Neural crest cell (in vitro differentiated cells): ENCODE measurements at regions not wholly inside any gene's neighbourhood (a gene's known extent, or its start where the extent isn't known, plus 50 kb on each side); places are given as distances from the start of the nearest gene placed in this dataset.

Source experiments
- DNase-seq: peaks from one replicate; pipeline ENCODE4 v3.0.0; 2021; ENCODE audit warnings: low read depth, mixed read lengths, low spot score
- H3K27ac Mint-ChIP-seq: one replicate; pipeline ENCODE4 v1.8.0; 2021; ENCODE audit warnings: mild to moderate bottlenecking, mixed read lengths; ENCODE audit not compliant: unreplicated experiment
- H3K27me3 Mint-ChIP-seq: 2 replicates; pipeline ENCODE4 v1.8.0; 2021; ENCODE audit warnings: low read depth, mild to moderate bottlenecking, mixed read lengths
- H3K36me3 Mint-ChIP-seq: 2 replicates; pipeline ENCODE4 v1.8.0; 2021; ENCODE audit warnings: low read depth, mild to moderate bottlenecking, mixed read lengths
- H3K4me1 Mint-ChIP-seq: 2 replicates; pipeline ENCODE4 v1.8.0; 2021; ENCODE audit warnings: mixed read lengths
- H3K4me3 Mint-ChIP-seq: one replicate; pipeline ENCODE4 v1.8.0; 2021; ENCODE audit warnings: mild to moderate bottlenecking, mixed read lengths
- H3K9me3 Mint-ChIP-seq: 2 replicates; pipeline ENCODE4 v1.8.0; 2021; ENCODE audit warnings: mixed read lengths
- CTCF ChIP-seq: fragments of 200-600 bp; sonication (generic); conservative IDR thresholded peaks from 2 replicates; pipeline ENCODE4 v1.5.0; 2021; ENCODE audit warnings: antibody characterized with exemption, mild to moderate bottlenecking

DNA sequence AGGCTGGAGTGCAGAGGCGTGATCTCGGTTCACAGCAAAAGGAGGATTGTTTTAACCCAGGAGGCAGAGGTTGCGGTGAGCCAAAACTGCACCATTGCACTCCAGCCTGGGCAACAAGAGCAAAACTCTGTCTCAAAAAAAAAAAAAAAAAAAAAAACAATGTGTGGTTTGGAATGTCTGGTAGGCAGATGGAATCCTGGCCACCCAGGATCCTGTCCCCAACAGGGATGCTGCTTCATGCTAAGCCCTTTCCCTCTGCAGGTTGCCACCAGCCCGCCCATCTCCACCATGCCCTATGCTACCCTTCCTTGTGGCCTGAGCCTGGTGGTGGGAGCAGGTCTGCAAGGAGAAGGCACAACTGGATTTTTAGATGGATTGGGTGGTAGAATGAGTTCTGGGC is 129.7 kb upstream of the HAND1 start:
- no peaks in the 10 kb centered on the region for H3K36me3 Mint-ChIP-seq
- TF ChIP-seq CTCF: no peak
- no peak for DNase-seq
- peaks cover 92% of the 10 kb centered on the region for H3K27me3 Mint-ChIP-seq
- H3K9me3 Mint-ChIP-seq: no peaks in the 10 kb centered on the region
- H3K4me3 Mint-ChIP-seq: no peak overlapping the region
- peaks cover 9% of the 10 kb centered on the region for H3K4me1 Mint-ChIP-seq
- H3K27ac Mint-ChIP-seq: no peak overlapping the region

DNA sequence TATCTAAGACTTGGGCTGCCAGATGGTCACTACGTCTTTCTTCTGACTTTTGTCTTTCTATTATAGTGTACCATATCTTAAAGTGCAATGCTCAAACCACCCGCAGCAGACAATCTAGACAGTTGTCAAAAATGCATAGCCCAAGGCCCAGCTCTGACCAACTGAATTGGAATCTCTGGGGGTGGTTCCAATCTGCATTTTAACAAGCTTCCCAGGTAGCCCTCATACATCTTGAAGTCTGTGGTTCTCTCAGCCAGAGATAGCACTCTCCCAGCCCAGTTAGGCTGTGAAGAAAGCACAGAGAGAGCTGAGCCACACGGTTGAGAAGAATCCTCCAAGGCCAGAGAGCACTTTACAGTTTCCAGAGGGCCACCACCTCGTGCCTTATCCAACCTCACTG is 128.2 kb upstream of the HAND1 start:
- Mint-ChIP-seq H3K4me1 (peaks cover 3% of the 10 kb centered on the region), H3K36me3 (no peaks in the 10 kb centered on the region), H3K27ac (no peak overlapping the region), H3K27me3 (peaks cover 89% of the 10 kb centered on the region), H3K4me3 (no peak overlapping the region), H3K9me3 (no peaks in the 10 kb centered on the region)
- no peak for DNase-seq
- no peak for TF ChIP-seq CTCF

DNA sequence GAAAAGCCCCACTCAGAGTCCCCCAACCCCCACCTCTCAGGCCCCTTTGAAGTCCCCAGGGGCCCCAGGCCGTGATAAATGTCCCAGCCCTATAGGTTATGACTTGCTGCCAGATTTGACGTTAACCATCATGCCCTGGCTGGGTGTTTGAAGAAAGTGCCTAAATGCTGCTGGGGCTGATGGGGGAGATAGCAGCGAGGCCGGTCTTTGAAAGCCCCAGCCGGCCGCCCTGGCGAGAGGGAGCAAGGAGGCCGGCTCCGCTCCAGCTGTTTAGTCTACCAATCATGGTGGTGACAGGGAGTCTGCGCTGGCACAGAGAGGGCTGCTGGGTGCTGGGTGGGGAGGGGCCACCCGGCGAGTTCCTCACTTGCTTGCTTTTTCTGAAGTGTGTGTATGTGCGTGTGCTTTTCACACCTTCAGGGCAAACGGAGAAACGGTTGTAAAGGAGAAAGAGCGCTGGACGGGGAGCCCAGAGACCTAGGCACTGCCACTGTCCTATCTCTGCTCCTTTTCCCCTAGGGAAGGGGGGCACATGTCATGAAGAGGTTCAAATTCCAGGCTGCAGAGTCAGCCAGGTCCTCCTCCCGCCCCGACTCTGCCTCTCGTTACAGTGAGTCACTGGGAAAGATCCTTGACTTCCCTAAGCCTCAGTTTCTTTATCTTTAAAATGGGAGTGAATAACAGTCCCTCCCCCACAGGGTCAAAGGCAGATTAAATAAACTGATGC is 126.1 kb upstream of the HAND1 start:
- no peak for TF ChIP-seq CTCF
- Mint-ChIP-seq H3K27me3 (peaks cover 86% of the 10 kb centered on the region), H3K4me3 (no peak overlapping the region), H3K36me3 (no peaks in the 10 kb centered on the region), H3K27ac (no peak overlapping the region), H3K9me3 (no peaks in the 10 kb centered on the region), H3K4me1 (no peaks in the 10 kb centered on the region)
- DNase-seq: no peak

DNA sequence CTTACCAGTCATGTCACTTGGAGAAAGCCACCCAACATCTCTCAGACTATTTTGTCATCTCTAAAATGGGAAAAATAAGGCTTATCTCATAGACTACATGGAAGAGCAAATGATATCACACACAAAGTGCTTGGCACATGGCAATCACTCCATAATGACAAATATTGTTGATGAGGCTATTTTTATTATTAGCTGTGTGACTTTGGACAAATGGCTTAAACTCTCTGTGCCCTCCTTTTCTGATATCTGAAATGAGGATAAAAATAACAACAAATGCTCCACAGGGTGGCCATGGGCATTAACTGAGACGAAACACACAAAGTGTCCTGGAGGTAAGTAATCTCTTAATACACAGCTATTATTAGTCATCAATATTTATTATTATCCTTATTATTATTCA is 125.5 kb upstream of the HAND1 start:
- H3K27ac Mint-ChIP-seq: no peak overlapping the region
- H3K36me3 Mint-ChIP-seq: no peaks in the 10 kb centered on the region
- no peak for DNase-seq
- H3K9me3 Mint-ChIP-seq: no peaks in the 10 kb centered on the region
- H3K27me3 Mint-ChIP-seq: peaks cover 86% of the 10 kb centered on the region
- no peak overlapping the region for H3K4me3 Mint-ChIP-seq
- H3K4me1 Mint-ChIP-seq: no peaks in the 10 kb centered on the region
- TF ChIP-seq CTCF: no peak

GRCh38 chr5:154603011-154603410 is 125.0 kb upstream of the HAND1 start:
- no peak for TF ChIP-seq CTCF
- no peaks in the 10 kb centered on the region for H3K36me3 Mint-ChIP-seq
- peaks cover 86% of the 10 kb centered on the region for H3K27me3 Mint-ChIP-seq
- no peaks in the 10 kb centered on the region for H3K4me1 Mint-ChIP-seq
- no peak for DNase-seq
- H3K27ac Mint-ChIP-seq: no peak overlapping the region
- H3K9me3 Mint-ChIP-seq: no peaks in the 10 kb centered on the region
- H3K4me3 Mint-ChIP-seq: no peak overlapping the region
